Suprapubic skin (tissue), 3 donors: ENCODE measurements at regions not wholly inside any gene's neighbourhood (a gene's known extent, or its start where the extent isn't known, plus 50 kb on each side); places are given as distances from the start of the nearest gene placed in this dataset.

Experiments
- CTCF ChIP-seq, 2 donors: fragments of 200-600 bp in 1 of 2; fragments of 450-650 bp in 1 of 2; sonication (generic) in 1 of 2; IDR thresholded peaks; one replicate each; pipeline ENCODE4 v1.5.1; 2016 to 2019; ENCODE audit warnings: antibody characterized with exemption in 2 of 2, mild to moderate bottlenecking in 1 of 2, moderate library complexity in 1 of 2
- POLR2A ChIP-seq, 2 donors: fragments of 450-650 bp; IDR thresholded peaks; one replicate each; pipeline ENCODE4 v1.6.1; 2017; ENCODE audit warnings: antibody characterized with exemption in 2 of 2, mild to moderate bottlenecking in 2 of 2, moderate library complexity in 2 of 2

GRCh38 chr4:42708625-42709024 lies 51.7 kb upstream of the ATP8A1 start:
- TF ChIP-seq CTCF (IDR thresholded peaks at IDR 0.05) (no peak), POLR2A (IDR thresholded peaks at IDR 0.05) (no peak)
